Uterus (tissue), 3 donors: ENCODE measurements at regions not wholly inside any gene's neighbourhood (a gene's known extent, or its start where the extent isn't known, plus 50 kb on each side); places are given as distances from the start of the nearest gene placed in this dataset.

ENCODE experiments used
- DNase-seq, 2 donors: peaks; one replicate each; pipeline ENCODE4 v3.0.0-alpha.2; 2019 to 2020
- H3K27ac ChIP-seq, 2 donors: fragments of 200-600 bp; sonication (generic); 1 replicate in 1 of 2; 2 replicates in 1 of 2; pipeline ENCODE4 v1.5.1; 2016 to 2018
- H3K27me3 ChIP-seq, 2 donors: fragments of 200-600 bp; sonication (generic); one replicate each; pipeline ENCODE4 v1.5.1; 2018 to 2019; ENCODE audit warnings: control low read depth in 1 of 2
- H3K36me3 ChIP-seq, 2 donors: fragments of 200-600 bp; sonication (generic); one replicate each; pipeline ENCODE4 v1.5.1; 2019; ENCODE audit warnings: control low read depth in 1 of 2
- H3K4me1 ChIP-seq, 2 donors: fragments of 200-600 bp; sonication (generic); one replicate each; pipeline ENCODE4 v1.5.1; 2018 to 2019; ENCODE audit warnings: control low read depth in 1 of 2
- H3K4me3 ChIP-seq, 2 donors: fragments of 200-600 bp; sonication (generic); 1 replicate in 1 of 2; 2 replicates in 1 of 2; pipeline ENCODE4 v1.5.1; 2018 to 2019; ENCODE audit warnings: mild to moderate bottlenecking in 1 of 2
- H3K9me3 ChIP-seq, 2 donors: fragments of 200-600 bp; sonication (generic); one replicate each; pipeline ENCODE4 v1.5.1; 2019; ENCODE audit warnings: control low read depth in 1 of 2
- POLR2A ChIP-seq, 2 donors: fragments of 450-650 bp; IDR thresholded peaks; one replicate each; pipeline ENCODE4 v1.6.1; 2016; ENCODE audit warnings: antibody characterized with exemption in 2 of 2, mild to moderate bottlenecking in 1 of 2, moderate library complexity in 1 of 2
- intact Hi-C: fragments of 100-400 bp; cut with DNase I; formaldehyde crosslinking; loops from one replicate; pipeline ENCODE4 v1.15.1; 2023; ENCODE audit warnings: low total_unique reads
- TF ChIP-seq, protein P1 (sequence below), 4 experiments: fragments of 200-600 bp in 2 of 4; fragments of 450-650 bp in 2 of 4; sonication (generic) in 2 of 4; IDR thresholded peaks; one replicate each; pipeline ENCODE4 v1.5.1; 2016 to 2019; ENCODE audit warnings: antibody characterized with exemption in 4 of 4, mild to moderate bottlenecking in 2 of 4, moderate library complexity in 1 of 4
- donor health status: DM: yes; HTN: yes; CAD: no.

DNA sequence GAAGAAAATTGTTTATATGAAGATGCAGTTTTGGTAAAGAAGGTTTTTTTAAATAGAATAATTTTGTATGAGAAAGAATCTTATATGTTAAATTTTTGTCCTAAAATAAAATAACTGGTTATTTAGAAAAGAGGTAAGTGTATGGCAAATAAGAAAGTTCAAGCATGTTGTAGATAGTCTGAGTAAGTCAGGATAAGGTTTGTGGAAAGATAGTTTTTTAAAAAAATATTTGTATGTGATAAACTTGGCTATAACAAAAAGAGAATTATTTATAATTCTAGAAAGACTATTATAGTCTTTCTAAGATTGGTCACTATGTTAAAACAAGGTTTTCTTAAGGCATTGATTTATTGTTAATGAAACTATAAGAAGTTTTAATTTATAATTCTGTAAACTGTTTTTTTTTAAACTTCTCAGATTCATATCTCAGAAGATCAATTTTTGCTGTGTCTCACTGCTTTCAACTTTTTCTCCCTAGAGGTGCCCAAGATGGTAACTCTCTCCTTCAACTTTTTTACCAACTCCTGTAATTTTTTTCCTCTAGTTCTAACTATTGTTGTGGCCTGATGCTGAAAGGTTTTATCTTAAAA is 698.6 kb downstream of the CCSER2 start:
- intact Hi-C loops: no loop called here
- Histone ChIP-seq H3K4me1 (no peaks in the 10 kb centered on the region), H3K27me3 (no peaks in the 10 kb centered on the region), H3K36me3 (no peaks in the 10 kb centered on the region), H3K9me3 (no peaks in the 10 kb centered on the region), H3K4me3 (no peak overlapping the region), H3K27ac (no peak overlapping the region)
- TF ChIP-seq, protein P1, sequence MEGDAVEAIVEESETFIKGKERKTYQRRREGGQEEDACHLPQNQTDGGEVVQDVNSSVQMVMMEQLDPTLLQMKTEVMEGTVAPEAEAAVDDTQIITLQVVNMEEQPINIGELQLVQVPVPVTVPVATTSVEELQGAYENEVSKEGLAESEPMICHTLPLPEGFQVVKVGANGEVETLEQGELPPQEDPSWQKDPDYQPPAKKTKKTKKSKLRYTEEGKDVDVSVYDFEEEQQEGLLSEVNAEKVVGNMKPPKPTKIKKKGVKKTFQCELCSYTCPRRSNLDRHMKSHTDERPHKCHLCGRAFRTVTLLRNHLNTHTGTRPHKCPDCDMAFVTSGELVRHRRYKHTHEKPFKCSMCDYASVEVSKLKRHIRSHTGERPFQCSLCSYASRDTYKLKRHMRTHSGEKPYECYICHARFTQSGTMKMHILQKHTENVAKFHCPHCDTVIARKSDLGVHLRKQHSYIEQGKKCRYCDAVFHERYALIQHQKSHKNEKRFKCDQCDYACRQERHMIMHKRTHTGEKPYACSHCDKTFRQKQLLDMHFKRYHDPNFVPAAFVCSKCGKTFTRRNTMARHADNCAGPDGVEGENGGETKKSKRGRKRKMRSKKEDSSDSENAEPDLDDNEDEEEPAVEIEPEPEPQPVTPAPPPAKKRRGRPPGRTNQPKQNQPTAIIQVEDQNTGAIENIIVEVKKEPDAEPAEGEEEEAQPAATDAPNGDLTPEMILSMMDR (IDR thresholded peaks at IDR 0.05): no peak
- TF ChIP-seq POLR2A (IDR thresholded peaks at IDR 0.05): no peak
- no peak for DNase-seq

GRCh38 chr10:85032981-85033380 is 704.6 kb downstream of the CCSER2 start:
- intact Hi-C loops: no loop called here
- H3K4me3 ChIP-seq: no peak overlapping the region
- TF ChIP-seq, protein P1 (IDR thresholded peaks at IDR 0.05): no peak
- TF ChIP-seq POLR2A (IDR thresholded peaks at IDR 0.05): no peak
- no peak for DNase-seq
- H3K27ac ChIP-seq: no peak overlapping the region
- H3K9me3 ChIP-seq: no peaks in the 10 kb centered on the region
- no peaks in the 10 kb centered on the region for H3K4me1 ChIP-seq
- no peaks in the 10 kb centered on the region for H3K36me3 ChIP-seq
- no peaks in the 10 kb centered on the region for H3K27me3 ChIP-seq

DNA sequence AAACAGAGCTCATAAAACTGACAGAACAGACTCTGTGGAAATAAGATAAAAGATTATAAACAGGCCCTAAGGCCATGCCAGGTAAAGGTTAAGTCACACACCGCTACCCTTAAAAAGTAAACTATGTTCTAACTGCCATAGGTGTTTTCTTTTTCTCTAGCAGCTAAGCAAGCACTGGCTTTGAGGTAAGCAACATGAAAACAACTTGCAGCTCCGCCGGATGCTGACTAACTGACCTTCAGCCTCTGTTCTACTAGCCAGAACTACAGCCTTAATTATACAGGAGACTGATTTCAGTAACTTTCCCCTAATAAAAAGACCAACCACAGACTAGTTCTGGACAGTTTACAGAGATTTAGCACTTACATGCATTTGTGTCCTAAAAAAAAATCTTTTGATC is 708.3 kb downstream of the CCSER2 start:
- H3K4me3 ChIP-seq: no peak overlapping the region
- H3K27ac ChIP-seq: no peak overlapping the region
- H3K4me1 ChIP-seq: no peaks in the 10 kb centered on the region
- TF ChIP-seq, protein P1 (IDR thresholded peaks at IDR 0.05): no peak
- no peak for TF ChIP-seq POLR2A (IDR thresholded peaks at IDR 0.05)
- no peaks in the 10 kb centered on the region for H3K36me3 ChIP-seq
- peaks cover 0 to 3% of the 10 kb centered on the region in 2 donors for H3K9me3 ChIP-seq
- H3K27me3 ChIP-seq: no peaks in the 10 kb centered on the region
- DNase-seq: no peak
- intact Hi-C loops: no loop called here

DNA sequence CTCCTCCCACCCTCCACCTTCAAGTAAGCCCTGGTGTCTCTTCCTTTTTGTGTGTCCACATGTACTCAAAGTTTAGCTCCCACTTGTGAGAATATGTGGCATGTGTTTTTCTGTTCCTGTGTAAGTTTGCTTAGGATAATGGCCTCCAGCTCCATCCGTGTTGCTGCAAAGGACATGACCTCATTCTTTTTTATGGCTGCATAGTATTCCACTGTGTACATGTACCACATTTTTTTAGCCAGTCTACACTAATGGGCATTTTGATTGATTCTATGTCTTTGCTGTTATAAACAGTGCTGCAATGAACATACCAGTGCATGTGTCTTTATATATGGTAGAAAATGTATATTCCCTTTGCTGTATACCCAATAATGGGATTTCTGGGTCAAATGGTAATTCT is 710.9 kb downstream of the CCSER2 start:
- Histone ChIP-seq H3K4me3 (no peak overlapping the region), H3K9me3 (peaks cover 0 to 3% of the 10 kb centered on the region in 2 donors), H3K4me1 (no peaks in the 10 kb centered on the region), H3K36me3 (no peaks in the 10 kb centered on the region), H3K27me3 (no peaks in the 10 kb centered on the region), H3K27ac (no peak overlapping the region)
- intact Hi-C loops: no loop called here
- TF ChIP-seq, protein P1 (IDR thresholded peaks at IDR 0.05): no peak
- TF ChIP-seq POLR2A (IDR thresholded peaks at IDR 0.05): no peak
- DNase-seq: no peak

GRCh38 chr10:85043207-85043606 is 714.8 kb downstream of the CCSER2 start:
- DNase-seq: no peak
- Histone ChIP-seq H3K4me3 (no peak overlapping the region), H3K27me3 (no peaks in the 10 kb centered on the region), H3K27ac (no peak overlapping the region), H3K9me3 (peaks cover 0 to 3% of the 10 kb centered on the region in 2 donors), H3K36me3 (no peaks in the 10 kb centered on the region), H3K4me1 (no peaks in the 10 kb centered on the region)
- intact Hi-C loops: no loop called here
- TF ChIP-seq, protein P1 (IDR thresholded peaks at IDR 0.05): no peak
- TF ChIP-seq POLR2A (IDR thresholded peaks at IDR 0.05): no peak
